ENCODE measurements at regions not wholly inside any gene's neighbourhood (a gene's known extent, or its start where the extent isn't known, plus 50 kb on each side); places are given as distances from the start of the nearest gene placed in this dataset.

DNA sequence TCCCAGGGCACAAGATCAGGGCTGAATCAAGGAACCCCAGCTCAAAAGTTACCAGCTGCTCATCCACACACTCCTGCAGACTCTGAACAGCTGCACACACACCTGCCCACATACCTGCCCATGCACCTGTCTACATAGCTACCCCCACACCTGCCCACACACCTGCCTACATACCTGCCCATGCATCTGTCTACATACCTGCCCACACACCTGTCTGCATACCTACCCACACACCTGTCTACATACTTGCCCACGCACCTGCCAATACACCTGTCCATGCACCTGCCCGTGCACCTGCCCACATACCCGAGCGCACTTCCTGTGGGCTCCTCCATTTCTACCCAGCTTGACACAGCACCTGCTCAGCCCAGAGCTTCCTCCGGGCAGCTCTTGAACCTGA, 122.8 kb upstream of the AGAP1 start:
- Histone ChIP-seq H3K9me2 (ENCODE audit: low read depth, low read length) (no peaks in the 10 kb centered on the region), H3K27ac (ENCODE audit: low read depth, low read length, poor library complexity, severe bottlenecking) (no peak overlapping the region), H4K20me1 (ENCODE audit: insufficient read depth, low read length) (no peaks in the 10 kb centered on the region), H2AFZ (ENCODE audit: low read length) (no peak overlapping the region), H3K79me2 (ENCODE audit: insufficient read depth, low read length) (no peaks in the 10 kb centered on the region), H3K9me3 (ENCODE audit: low read length) (no peaks in the 10 kb centered on the region), H3K4me2 (ENCODE audit: low read length) (no peak overlapping the region), H3F3A (ENCODE audit: insufficient read depth, low read length) (no peaks in the 10 kb centered on the region), H3K9ac (ENCODE audit: low read length) (no peak overlapping the region), H3K27me3 (ENCODE audit: insufficient read depth, low read length) (no peaks in the 10 kb centered on the region), H3K36me3 (ENCODE audit: insufficient read depth, low read length) (no peaks in the 10 kb centered on the region), H3K4me1 (ENCODE audit: insufficient read depth, low read length, severe bottlenecking) (no peaks in the 10 kb centered on the region), H3K4me3 (ENCODE audit: low read depth, low read length, poor library complexity, severe bottlenecking) (no peak overlapping the region)
- TF ChIP-seq EZH2 (IDR thresholded peaks at IDR 0.05; ENCODE audit: borderline replicate concordance, low read length): no peak
- TF ChIP-seq, protein P1, sequence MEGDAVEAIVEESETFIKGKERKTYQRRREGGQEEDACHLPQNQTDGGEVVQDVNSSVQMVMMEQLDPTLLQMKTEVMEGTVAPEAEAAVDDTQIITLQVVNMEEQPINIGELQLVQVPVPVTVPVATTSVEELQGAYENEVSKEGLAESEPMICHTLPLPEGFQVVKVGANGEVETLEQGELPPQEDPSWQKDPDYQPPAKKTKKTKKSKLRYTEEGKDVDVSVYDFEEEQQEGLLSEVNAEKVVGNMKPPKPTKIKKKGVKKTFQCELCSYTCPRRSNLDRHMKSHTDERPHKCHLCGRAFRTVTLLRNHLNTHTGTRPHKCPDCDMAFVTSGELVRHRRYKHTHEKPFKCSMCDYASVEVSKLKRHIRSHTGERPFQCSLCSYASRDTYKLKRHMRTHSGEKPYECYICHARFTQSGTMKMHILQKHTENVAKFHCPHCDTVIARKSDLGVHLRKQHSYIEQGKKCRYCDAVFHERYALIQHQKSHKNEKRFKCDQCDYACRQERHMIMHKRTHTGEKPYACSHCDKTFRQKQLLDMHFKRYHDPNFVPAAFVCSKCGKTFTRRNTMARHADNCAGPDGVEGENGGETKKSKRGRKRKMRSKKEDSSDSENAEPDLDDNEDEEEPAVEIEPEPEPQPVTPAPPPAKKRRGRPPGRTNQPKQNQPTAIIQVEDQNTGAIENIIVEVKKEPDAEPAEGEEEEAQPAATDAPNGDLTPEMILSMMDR (IDR thresholded peaks at IDR 0.05; ENCODE audit: low read length): no peak

DNA sequence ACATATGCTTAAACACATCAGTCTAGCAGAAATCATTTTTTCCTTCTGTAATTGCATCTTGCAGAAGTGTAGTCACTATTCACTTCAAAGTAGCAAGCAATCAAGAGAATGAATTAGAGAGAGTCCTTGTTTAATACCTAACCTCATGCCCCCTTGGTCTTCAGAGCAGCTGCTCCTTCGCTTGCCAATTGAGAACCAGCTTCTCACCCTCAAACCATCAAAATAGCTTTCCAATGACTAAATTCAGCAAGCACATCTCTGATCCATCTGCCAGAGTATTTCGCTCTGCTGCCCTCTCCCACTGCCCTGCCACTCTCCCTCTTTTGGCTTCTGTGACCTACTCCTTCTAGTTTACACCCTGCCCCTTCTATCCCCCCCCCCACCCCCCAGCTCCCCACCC, 120.7 kb upstream of the AGAP1 start:
- no peak overlapping the region for H3K27ac ChIP-seq (ENCODE audit: low read depth, low read length, poor library complexity, severe bottlenecking)
- H3K4me3 ChIP-seq (ENCODE audit: low read depth, low read length, poor library complexity, severe bottlenecking): no peak overlapping the region
- H4K20me1 ChIP-seq (ENCODE audit: insufficient read depth, low read length): no peaks in the 10 kb centered on the region
- no peak overlapping the region for H3K4me2 ChIP-seq (ENCODE audit: low read length)
- no peaks in the 10 kb centered on the region for H3K9me2 ChIP-seq (ENCODE audit: low read depth, low read length)
- H3K4me1 ChIP-seq (ENCODE audit: insufficient read depth, low read length, severe bottlenecking): no peaks in the 10 kb centered on the region
- no peaks in the 10 kb centered on the region for H3K36me3 ChIP-seq (ENCODE audit: insufficient read depth, low read length)
- no peak overlapping the region for H2AFZ ChIP-seq (ENCODE audit: low read length)
- no peaks in the 10 kb centered on the region for H3F3A ChIP-seq (ENCODE audit: insufficient read depth, low read length)
- no peak overlapping the region for H3K9ac ChIP-seq (ENCODE audit: low read length)
- TF ChIP-seq, protein P1 (IDR thresholded peaks at IDR 0.05; ENCODE audit: low read length): no peak
- TF ChIP-seq EZH2 (IDR thresholded peaks at IDR 0.05; ENCODE audit: borderline replicate concordance, low read length): no peak
- H3K27me3 ChIP-seq (ENCODE audit: insufficient read depth, low read length): no peaks in the 10 kb centered on the region
- no peaks in the 10 kb centered on the region for H3K9me3 ChIP-seq (ENCODE audit: low read length)
- H3K79me2 ChIP-seq (ENCODE audit: insufficient read depth, low read length): no peaks in the 10 kb centered on the region

DNA sequence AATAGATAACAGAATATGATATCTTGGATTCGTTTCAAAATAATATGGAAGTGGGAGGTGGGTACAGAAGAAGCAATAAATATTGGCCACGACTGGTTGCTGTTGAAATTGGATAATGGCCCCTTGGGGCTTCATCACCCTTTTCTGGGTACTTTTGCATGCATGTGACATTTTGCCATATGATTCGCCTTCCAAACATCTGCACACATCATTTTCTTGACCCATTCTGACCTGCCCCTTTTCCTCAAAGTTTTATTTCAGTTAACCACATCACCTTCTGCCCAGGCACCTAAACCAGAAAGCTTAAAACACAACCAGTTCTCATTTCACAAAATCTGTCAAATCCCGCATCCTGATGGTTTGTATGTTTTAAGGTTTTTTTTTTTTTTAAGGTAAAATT, 116.7 kb upstream of the AGAP1 start:
- TF ChIP-seq EZH2 (IDR thresholded peaks at IDR 0.05; ENCODE audit: borderline replicate concordance, low read length): no peak
- TF ChIP-seq, protein P1 (IDR thresholded peaks at IDR 0.05; ENCODE audit: low read length): no peak
- H4K20me1 ChIP-seq (ENCODE audit: insufficient read depth, low read length): no peaks in the 10 kb centered on the region

More for the DNA sequence above, 116.7 kb upstream of the AGAP1 start:
- Histone ChIP-seq H3K4me1 (ENCODE audit: insufficient read depth, low read length, severe bottlenecking) (no peaks in the 10 kb centered on the region), H3K4me2 (ENCODE audit: low read length) (no peak overlapping the region), H3K9ac (ENCODE audit: low read length) (no peak overlapping the region), H3K9me3 (ENCODE audit: low read length) (no peaks in the 10 kb centered on the region), H3K27ac (ENCODE audit: low read depth, low read length, poor library complexity, severe bottlenecking) (no peak overlapping the region), H3K27me3 (ENCODE audit: insufficient read depth, low read length) (no peaks in the 10 kb centered on the region), H2AFZ (ENCODE audit: low read length) (no peak overlapping the region), H3K9me2 (ENCODE audit: low read depth, low read length) (no peaks in the 10 kb centered on the region), H3K4me3 (ENCODE audit: low read depth, low read length, poor library complexity, severe bottlenecking) (no peak overlapping the region), H3F3A (ENCODE audit: insufficient read depth, low read length) (no peaks in the 10 kb centered on the region), H3K79me2 (ENCODE audit: insufficient read depth, low read length) (no peaks in the 10 kb centered on the region), H3K36me3 (ENCODE audit: insufficient read depth, low read length) (no peaks in the 10 kb centered on the region)
